Mesodermal cell (in vitro differentiated cells): ENCODE measurements at regions not wholly inside any gene's neighbourhood (a gene's known extent, or its start where the extent isn't known, plus 50 kb on each side); places are given as distances from the start of the nearest gene placed in this dataset.

Source experiments
- H3K27ac ChIP-seq: 2 replicates; pipeline ENCODE4 v1.7.0; 2013; ENCODE audit warnings: mild to moderate bottlenecking, low read depth, low read length, moderate library complexity; ENCODE audit not compliant: severe bottlenecking
- H3K36me3 ChIP-seq: 2 replicates; pipeline ENCODE4 v1.7.1; 2013; ENCODE audit warnings: mild to moderate bottlenecking, low read length, moderate library complexity; ENCODE audit not compliant: control insufficient read depth, insufficient read depth
- H3K4me1 ChIP-seq: one replicate; pipeline ENCODE4 v1.7.1; 2013; ENCODE audit warnings: mild to moderate bottlenecking, low read length; ENCODE audit not compliant: insufficient read depth, control insufficient read depth, poor library complexity, severe bottlenecking
- H3K4me3 ChIP-seq: 2 replicates; pipeline ENCODE4 v1.7.0; 2013; ENCODE audit warnings: low read length, control low read depth, mild to moderate bottlenecking; ENCODE audit not compliant: insufficient read depth, poor library complexity, severe bottlenecking; ENCODE audit errors: extremely low read depth
- H3K9me3 ChIP-seq: 2 replicates; pipeline ENCODE4 v1.7.1; 2013; ENCODE audit warnings: mild to moderate bottlenecking, low read length, moderate library complexity; ENCODE audit not compliant: control insufficient read depth
- WGBS, 2 experiments: methylation state at CpG; one replicate each; pipeline ENCODE4 v1.1.5; 2013; ENCODE audit warnings: missing lambda C conversion rate in 2 of 2; ENCODE audit not compliant: insufficient coverage in 2 of 2; 5-methylcytosine and 5-hydroxymethylcytosine counted together

DNA sequence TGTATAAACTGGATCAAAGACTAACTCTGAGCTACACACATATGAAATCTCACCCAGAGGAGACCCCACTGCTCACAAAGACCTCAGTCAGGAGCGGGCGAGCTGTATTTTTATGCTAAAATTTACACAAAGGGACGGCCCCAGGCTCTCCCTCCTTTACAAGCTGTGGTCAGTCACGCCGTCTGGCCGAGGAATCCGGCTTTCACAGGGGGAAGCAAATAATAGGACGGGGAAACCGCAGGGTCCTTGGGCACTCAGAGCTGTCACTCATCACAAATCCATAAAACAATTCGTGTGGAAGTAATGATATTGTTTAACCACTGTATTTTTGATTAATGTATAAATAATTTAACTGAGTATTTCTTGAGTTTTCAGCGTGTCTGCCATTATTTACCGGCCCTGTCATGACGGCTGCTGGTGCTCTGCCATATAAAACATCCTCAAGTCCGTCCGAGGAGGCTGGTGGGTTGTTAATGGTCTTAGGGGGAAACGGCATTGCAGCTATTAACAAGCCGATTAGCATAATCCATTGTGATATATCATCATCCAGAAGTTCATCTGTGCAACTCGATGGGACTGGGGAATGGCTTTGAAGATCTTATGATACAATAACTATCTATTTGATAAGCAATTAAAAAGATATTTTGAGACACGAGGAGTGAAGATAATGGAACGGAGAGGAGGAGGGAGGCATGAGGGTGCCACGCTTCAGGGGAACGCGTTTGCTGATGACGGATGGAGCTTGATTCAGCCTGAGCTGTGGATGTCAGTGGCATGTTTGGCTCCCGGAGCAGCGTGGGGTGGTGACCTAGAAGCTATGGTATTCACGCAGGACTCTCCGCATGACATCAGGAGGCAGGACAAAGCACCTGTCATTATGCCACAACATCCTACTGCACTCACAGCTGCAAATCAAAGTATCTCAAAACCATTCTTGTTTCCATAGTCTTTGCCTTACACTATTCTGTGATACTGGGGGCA is 150.9 kb downstream of the SHOX start:
- 31 to 37% methylated on average over 7 to 16 of the region's 28 CpGs for WGBS, 2 experiments
- Histone ChIP-seq H3K4me3 (no peak overlapping the region), H3K27ac (no peak overlapping the region), H3K9me3 (no peaks in the 10 kb centered on the region), H3K4me1 (no peaks in the 10 kb centered on the region), H3K36me3 (no peaks in the 10 kb centered on the region)

DNA sequence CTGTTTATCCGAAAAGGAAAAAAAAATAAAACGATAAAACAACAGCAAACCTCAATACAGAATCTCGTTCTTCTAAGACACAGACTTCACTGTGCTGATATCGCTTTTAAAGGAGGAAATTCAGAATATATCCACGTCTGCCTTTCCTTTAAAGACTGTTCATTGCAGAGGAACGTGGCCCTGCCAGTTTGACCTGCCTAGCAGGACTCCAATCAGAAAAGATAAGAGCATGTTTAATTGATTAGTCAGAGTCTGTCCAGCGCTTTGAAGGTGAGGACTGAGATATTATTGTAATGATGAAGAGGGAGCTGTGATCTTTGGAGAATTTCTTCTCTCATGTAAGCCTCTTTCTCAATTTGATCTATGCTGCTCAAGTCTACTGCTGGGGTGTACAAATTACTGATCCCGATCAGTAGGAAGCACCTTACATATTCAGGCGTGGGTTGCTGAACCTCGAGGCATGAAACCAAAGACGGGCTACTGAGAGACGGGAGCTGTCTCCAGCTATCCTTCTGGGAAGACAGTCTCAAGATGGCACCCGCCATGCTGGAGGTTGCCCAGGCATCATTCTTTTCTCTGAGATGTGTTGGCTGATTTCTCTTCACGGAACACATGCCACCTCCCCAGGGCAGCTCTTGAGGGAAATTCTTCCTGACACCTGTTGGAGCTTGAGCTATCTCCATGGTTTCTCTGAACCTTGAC is 146.1 kb downstream of the SHOX start:
- WGBS, 2 experiments = 88 to 90% methylated on average over 12 of the region's 14 CpGs
- H3K9me3 ChIP-seq = no peaks in the 10 kb centered on the region
- no peaks in the 10 kb centered on the region for H3K4me1 ChIP-seq
- no peak overlapping the region for H3K27ac ChIP-seq
- no peaks in the 10 kb centered on the region for H3K36me3 ChIP-seq
- H3K4me3 ChIP-seq = no peak overlapping the region

DNA sequence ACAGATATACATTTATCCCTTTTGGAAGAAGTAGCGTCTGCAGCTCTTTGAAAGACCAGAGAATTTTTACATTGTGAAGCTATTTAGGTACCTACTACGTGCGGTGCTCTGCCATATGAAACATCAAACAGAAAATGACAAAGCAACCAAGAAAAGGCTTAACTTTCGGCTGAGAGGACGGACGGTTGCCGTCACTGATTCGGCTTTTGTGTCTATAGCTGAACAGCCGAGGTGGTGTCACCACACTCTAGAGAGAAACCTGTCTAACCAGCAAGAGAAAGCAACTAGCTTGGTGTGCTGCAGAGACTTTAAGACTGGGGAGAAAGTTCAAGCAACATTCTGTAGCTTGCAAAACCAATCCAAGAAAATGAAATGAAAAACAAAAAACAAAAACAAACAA is 145.5 kb downstream of the SHOX start:
- WGBS, 2 experiments = 67 to 83% methylated on average over 2 to 7 of the region's 9 CpGs

DNA sequence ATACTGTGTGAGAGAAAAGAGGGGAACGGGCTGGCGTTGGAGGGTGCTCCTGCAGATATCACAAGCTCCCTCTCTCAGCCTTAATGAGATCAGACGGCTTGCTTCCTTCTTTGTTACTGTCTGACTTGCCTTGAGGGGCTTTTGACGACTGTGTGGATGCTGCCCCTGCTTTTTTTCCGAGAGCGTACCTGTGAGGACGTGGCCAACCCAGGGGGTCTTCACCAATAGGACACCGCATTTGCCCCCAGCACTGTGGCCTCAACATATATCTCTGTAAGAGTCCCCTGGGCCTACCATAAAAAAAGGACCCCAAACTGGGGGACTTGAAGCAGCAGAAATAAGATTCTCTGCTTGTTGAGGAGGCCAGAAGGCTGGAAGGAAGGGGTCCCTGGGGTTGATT is 143.9 kb downstream of the SHOX start:
- no peaks in the 10 kb centered on the region for H3K9me3 ChIP-seq
- no peak overlapping the region for H3K4me3 ChIP-seq
- WGBS, 2 experiments = 77 to 88% methylated on average over 4 to 7 of the region's 8 CpGs
- no peaks in the 10 kb centered on the region for H3K4me1 ChIP-seq
- H3K36me3 ChIP-seq = no peaks in the 10 kb centered on the region
- H3K27ac ChIP-seq = no peak overlapping the region

More for the DNA sequence above, 145.5 kb downstream of the SHOX start:
- Histone ChIP-seq H3K27ac (no peak overlapping the region), H3K4me3 (no peak overlapping the region), H3K9me3 (no peaks in the 10 kb centered on the region), H3K4me1 (no peaks in the 10 kb centered on the region), H3K36me3 (no peaks in the 10 kb centered on the region)

DNA sequence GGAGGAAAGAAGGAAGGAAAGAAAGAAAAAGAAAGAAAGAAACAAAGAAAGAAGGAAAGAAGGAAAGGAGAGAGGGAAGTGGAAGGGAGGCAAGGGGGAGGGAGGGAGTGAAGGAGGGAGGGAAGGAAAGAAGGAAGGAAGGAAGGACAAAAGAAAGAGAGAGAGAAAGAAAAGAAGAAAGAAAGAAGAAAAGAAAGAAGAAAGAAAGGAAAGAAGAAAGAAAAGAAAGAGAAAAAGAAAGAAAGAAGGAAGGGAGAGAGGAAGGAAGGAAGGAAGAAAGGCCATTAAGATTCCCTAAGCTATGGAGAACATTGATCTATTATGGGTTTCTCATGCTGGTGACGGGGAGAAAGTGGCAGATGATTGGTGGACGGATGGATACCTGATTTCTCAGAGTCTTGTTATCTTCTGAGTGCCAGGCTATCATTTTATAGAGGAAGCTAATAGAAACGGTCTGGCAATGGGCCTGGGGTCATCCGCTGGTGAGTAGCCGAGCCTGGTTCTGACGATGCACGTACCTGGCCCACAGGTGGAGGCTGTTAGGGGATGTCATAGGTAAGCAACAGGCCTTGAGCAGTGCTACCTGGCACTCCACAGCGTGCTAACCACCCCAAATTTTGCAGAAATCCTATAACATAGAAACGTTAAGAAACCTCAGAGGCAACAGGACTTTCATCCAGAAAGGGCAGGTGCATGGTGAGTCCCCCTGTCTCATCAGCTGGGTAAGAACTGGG is 142.9 kb downstream of the SHOX start:
- no peak overlapping the region for H3K4me3 ChIP-seq
- WGBS, 2 experiments = 90 to 98% methylated on average over 7 to 8 of the region's 9 CpGs
- H3K36me3 ChIP-seq = no peaks in the 10 kb centered on the region
- H3K9me3 ChIP-seq = no peaks in the 10 kb centered on the region
- H3K4me1 ChIP-seq = no peaks in the 10 kb centered on the region
- H3K27ac ChIP-seq = no peak overlapping the region

DNA sequence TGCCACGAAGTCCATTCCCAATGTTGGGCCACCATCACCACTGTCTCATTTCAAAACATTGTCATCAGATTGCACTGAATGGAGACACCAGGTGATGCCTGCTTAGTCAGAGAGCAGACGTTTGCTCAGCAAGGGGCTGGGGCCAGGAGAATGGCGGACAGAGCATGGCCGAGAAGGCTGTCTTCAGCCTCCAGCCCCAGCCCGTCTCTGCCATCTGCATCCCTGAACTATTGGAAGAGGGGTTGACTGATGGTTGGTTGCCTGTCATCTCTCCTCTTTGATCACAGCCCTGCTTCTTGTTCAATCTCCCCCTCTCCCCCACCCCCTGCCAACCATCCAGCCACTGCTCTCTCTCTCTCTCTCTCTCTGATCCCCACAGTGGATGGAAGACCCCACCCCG is 140.9 kb downstream of the SHOX start:
- H3K9me3 ChIP-seq = no peaks in the 10 kb centered on the region
- no peak overlapping the region for H3K27ac ChIP-seq
- no peaks in the 10 kb centered on the region for H3K36me3 ChIP-seq
- no peak overlapping the region for H3K4me3 ChIP-seq
- no peaks in the 10 kb centered on the region for H3K4me1 ChIP-seq
- 74 to 81% methylated on average over 4 to 5 of the region's 6 CpGs for WGBS, 2 experiments

DNA sequence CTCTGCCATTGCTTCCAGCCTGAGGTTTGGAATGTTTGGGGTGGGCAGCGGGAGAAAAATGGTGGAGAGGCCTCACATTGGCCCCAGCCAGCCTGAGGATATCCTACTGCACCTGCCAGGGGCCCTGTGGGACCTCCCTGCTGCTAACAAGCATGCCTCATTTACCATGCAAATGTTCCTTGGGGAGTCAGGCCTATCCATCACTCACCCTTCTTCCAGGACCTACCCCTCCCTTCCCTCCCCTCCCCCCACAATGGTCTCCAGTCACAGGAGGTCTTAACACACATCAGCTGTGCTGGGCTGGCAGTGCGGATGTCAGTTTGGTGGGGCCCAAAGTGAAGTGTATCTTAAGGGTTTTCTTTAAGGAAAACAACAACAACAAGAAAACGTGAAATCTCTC is 139.2 kb downstream of the SHOX start:
- H3K36me3 ChIP-seq = no peaks in the 10 kb centered on the region
- H3K9me3 ChIP-seq = no peaks in the 10 kb centered on the region
- no peaks in the 10 kb centered on the region for H3K4me1 ChIP-seq
- no peak overlapping the region for H3K4me3 ChIP-seq
- 17 to 80% methylated on average over 1 of the region's 3 CpGs for WGBS, 2 experiments
- H3K27ac ChIP-seq = no peak overlapping the region

DNA sequence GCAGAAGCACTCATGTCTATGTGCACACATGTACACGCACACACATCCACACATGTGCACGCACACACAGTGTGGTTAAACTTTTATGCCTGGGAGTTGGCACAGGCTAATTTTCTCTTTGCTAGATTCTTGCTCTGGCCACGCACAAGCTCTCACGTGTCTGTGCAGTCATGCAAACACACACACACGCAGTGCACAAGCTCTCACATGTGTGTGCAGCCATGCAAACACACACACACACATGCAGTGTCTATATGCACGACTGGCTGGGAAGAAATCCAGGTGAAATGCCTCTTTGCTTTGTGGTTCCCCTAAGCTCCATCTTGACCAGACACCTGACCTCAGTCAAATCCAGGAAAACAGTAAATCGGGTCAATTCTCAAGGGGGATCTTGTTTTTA is 138.0 kb downstream of the SHOX start:
- Histone ChIP-seq H3K27ac (no peak overlapping the region), H3K4me3 (no peak overlapping the region), H3K9me3 (no peaks in the 10 kb centered on the region), H3K36me3 (no peaks in the 10 kb centered on the region), H3K4me1 (no peaks in the 10 kb centered on the region)
- 86 to 88% methylated on average over 6 to 7 of the region's 7 CpGs for WGBS, 2 experiments

DNA sequence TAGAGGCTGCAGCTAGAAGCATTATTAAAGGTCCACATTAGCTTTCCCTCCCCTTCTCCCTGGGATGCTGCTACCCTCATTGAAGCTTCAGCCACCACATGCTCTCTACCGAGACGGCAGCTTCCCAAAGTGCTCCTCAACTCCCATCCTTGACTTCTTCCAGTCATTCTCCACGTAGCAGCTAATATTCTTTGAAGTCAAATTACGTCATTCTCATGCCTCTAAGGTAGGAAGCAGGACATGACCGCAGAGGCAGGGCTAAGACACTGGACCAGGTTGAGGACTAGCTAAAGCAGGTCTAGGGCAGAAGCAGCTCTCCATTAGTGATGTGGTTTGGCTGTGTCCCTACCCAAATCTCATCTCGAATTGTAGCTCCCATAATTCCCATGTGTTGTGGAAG is 128.3 kb downstream of the SHOX start:
- Histone ChIP-seq H3K4me1 (no peaks in the 10 kb centered on the region), H3K27ac (no peak overlapping the region), H3K4me3 (no peak overlapping the region), H3K9me3 (no peaks in the 10 kb centered on the region), H3K36me3 (no peaks in the 10 kb centered on the region)
- 84 to 98% methylated on average over 4 to 6 of the region's 6 CpGs for WGBS, 2 experiments

DNA sequence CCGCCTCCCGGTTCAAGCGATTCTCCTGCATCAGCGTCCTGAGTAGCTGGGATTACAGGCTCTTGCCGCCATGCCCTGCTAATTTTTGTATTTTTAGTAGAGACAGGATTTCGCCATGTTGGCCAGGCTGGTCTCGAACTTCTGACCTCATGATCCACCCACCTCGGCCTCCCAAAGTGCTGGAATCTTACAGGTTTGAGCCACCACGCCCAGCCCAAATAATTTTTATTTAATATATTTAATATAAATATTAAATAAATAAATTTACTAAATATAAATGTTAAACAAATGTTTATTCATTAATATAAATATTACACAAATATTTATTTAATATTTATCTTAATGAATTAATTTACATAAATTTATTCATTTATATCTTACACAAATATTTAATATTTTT is 120.2 kb downstream of the SHOX start:
- 66 to 69% methylated on average over 2 to 4 of the region's 9 CpGs for whole genome bisulfite sequencing, 2 experiments
- Histone ChIP-seq H3K36me3 (no peaks in the 10 kb centered on the region), H3K9me3 (no peaks in the 10 kb centered on the region), H3K4me1 (no peaks in the 10 kb centered on the region), H3K4me3 (no peak overlapping the region), H3K27ac (no peak overlapping the region)
